Adrenal gland (tissue), 5 donors: ENCODE measurements at regions not wholly inside any gene's neighbourhood (a gene's known extent, or its start where the extent isn't known, plus 50 kb on each side); places are given as distances from the start of the nearest gene placed in this dataset.

Source experiments
- POLR2A ChIP-seq, 2 donors: fragments of 450-650 bp; IDR thresholded peaks; one replicate each; pipeline ENCODE4 v1.6.1; 2017; ENCODE audit warnings: antibody characterized with exemption in 2 of 2, mild to moderate bottlenecking in 2 of 2, moderate library complexity in 1 of 2
- TF ChIP-seq, protein P1 (sequence below), 6 experiments: fragments of 450-650 bp in 4 of 6; fragments of 200-600 bp in 2 of 6; sonication (generic) in 1 of 6; IDR thresholded peaks; 1 replicate in 5 of 6; 2 replicates in 1 of 6; pipeline versions ENCODE4 v1.5.1 to v1.8.0; 2016 to 2021; ENCODE audit warnings: antibody characterized with exemption in 6 of 6, mild to moderate bottlenecking in 2 of 6, moderate library complexity in 1 of 6
- donor health status: DM: no; HTN: no; CAD: no.

DNA sequence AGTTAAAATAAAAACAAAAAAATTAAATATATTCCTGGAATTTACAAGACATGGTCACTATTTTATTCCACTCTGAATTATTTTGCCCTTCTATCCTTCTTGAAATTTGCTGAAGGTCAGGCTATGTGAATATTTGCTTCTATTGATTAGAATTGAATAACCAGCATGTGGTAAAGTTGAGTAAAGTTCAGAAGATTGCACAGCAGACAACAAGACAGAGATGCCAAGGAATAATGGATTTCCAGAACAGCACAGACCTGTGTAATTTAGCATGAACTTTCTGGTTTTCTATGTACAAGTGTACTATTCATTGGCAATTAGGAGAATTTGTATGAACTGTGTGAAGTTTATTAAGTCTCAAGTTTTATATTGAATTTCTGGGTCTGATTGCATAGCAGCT lies 352.4 kb downstream of the TBC1D32 start:
- TF ChIP-seq, protein P1, sequence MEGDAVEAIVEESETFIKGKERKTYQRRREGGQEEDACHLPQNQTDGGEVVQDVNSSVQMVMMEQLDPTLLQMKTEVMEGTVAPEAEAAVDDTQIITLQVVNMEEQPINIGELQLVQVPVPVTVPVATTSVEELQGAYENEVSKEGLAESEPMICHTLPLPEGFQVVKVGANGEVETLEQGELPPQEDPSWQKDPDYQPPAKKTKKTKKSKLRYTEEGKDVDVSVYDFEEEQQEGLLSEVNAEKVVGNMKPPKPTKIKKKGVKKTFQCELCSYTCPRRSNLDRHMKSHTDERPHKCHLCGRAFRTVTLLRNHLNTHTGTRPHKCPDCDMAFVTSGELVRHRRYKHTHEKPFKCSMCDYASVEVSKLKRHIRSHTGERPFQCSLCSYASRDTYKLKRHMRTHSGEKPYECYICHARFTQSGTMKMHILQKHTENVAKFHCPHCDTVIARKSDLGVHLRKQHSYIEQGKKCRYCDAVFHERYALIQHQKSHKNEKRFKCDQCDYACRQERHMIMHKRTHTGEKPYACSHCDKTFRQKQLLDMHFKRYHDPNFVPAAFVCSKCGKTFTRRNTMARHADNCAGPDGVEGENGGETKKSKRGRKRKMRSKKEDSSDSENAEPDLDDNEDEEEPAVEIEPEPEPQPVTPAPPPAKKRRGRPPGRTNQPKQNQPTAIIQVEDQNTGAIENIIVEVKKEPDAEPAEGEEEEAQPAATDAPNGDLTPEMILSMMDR (IDR thresholded peaks at IDR 0.05), result no peak
- no peak for TF ChIP-seq POLR2A (IDR thresholded peaks at IDR 0.05)
